Left ventricle myocardium superior (tissue), 1 donor: ENCODE measurements at regions not wholly inside any gene's neighbourhood (a gene's known extent, or its start where the extent isn't known, plus 50 kb on each side); places are given as distances from the start of the nearest gene placed in this dataset.
A peak's percentile ranks its signal among the peaks of the same experiment; 100 is the strongest.
"Not testable (repeated sequence)": the region's sequence is repeated elsewhere in the genome, so short reads cannot be mapped to it uniquely, and the experiment has no call there.

Experiments
- ATAC-seq: fragments of 200-7000 bp; cut with Tn5 transposase; one replicate; pipeline ENCODE4 v1.9.1; 2020; ENCODE audit warnings: mild to moderate bottlenecking, moderate library complexity
- DNase-seq: peaks from one replicate; pipeline ENCODE4 v3.0.0-alpha.2; 2020
- intact Hi-C: fragments of 100-400 bp; cut with micrococcal nuclease; formaldehyde crosslinking; loops from one replicate; pipeline ENCODE4 v1.11.0; 2022
- donor health status: DM: no; HTN: yes; CAD: no; lungs with severe emphysema.

- intact Hi-C loops: no loop called here
- DNase-seq (no peak), ATAC-seq (no peak)
Observed at GRCh38 chr3:3693593-3693992, 105.6 kb upstream of the LRRN1 start.

- no peak for ATAC-seq
- intact Hi-C loops: no loop called here
- DNase-seq: no peak
Observed at GRCh38 chr3:3689601-3690375, 109.4 kb upstream of the LRRN1 start.

- no peak for ATAC-seq
- DNase-seq: no peak
- intact Hi-C loops: no loop called here
Observed at GRCh38 chr3:3686907-3687648, 112.2 kb upstream of the LRRN1 start.

GRCh38 chr3:3685721-3686120 is 113.5 kb upstream of the LRRN1 start:
- ATAC-seq: no peak
- intact Hi-C loops: no loop called here

GRCh38 chr3:3683261-3683660 is 116.0 kb upstream of the LRRN1 start:
- intact Hi-C loops: no loop called here
- no peak for ATAC-seq

More at GRCh38 chr3:3685721-3686120, 113.5 kb upstream of the LRRN1 start:
- DNase-seq: no peak

GRCh38 chr3:3675801-3676200 is 123.4 kb upstream of the LRRN1 start:
- ATAC-seq (peak; percentile 93), DNase-seq (no peak)
- intact Hi-C loops: no loop called here

More at GRCh38 chr3:3683261-3683660, 116.0 kb upstream of the LRRN1 start:
- DNase-seq: no peak

GRCh38 chr3:3675186-3675585 is 124.0 kb upstream of the LRRN1 start:
- ATAC-seq (no peak), DNase-seq (no peak)
- intact Hi-C loops: no loop called here

GRCh38 chr3:3666664-3667063 is 132.6 kb upstream of the LRRN1 start:
- intact Hi-C loops: no loop called here
- DNase-seq (no peak), ATAC-seq (no peak)

- peak; percentile 76 for DNase-seq
- ATAC-seq: peak; percentile 88
- intact Hi-C loops: no loop called here
Observed at GRCh38 chr3:3665961-3666640, 133.1 kb upstream of the LRRN1 start.

- no peak for ATAC-seq
- intact Hi-C loops: no loop called here
Observed at GRCh38 chr3:3665546-3665945, 133.7 kb upstream of the LRRN1 start.

GRCh38 chr3:3664935-3665334 is 134.3 kb upstream of the LRRN1 start:
- intact Hi-C loops: no loop called here
- no peak for DNase-seq
- ATAC-seq: no peak

More at GRCh38 chr3:3665546-3665945, 133.7 kb upstream of the LRRN1 start:
- no peak for DNase-seq

- intact Hi-C loops: no loop called here
- ATAC-seq (no peak), DNase-seq (no peak)
Observed at GRCh38 chr3:3662610-3663009, 136.6 kb upstream of the LRRN1 start.

GRCh38 chr3:3654916-3655315 is 144.3 kb upstream of the LRRN1 start:
- ATAC-seq (no peak), DNase-seq (no peak)
- intact Hi-C loops: no loop called here

- ATAC-seq (no peak), DNase-seq (no peak)
- intact Hi-C loops: no loop called here
Observed at GRCh38 chr3:3648988-3649679, 150.1 kb upstream of the LRRN1 start.

- DNase-seq (no peak), ATAC-seq (no peak)
- intact Hi-C loops: no loop called here
Observed at GRCh38 chr3:3646934-3647333, 152.3 kb upstream of the LRRN1 start.

- ATAC-seq, DNase-seq, intact Hi-C loops: not testable (repeated sequence)
Observed at GRCh38 chr3:3646103-3646844, 153.0 kb upstream of the LRRN1 start.

- intact Hi-C loops: no loop called here
- ATAC-seq: no peak
- DNase-seq: no peak
Observed at GRCh38 chr3:3641877-3642455, 157.3 kb upstream of the LRRN1 start.

GRCh38 chr3:3639078-3639477 is 160.2 kb upstream of the LRRN1 start:
- intact Hi-C loops: no loop called here
- no peak for ATAC-seq
- no peak for DNase-seq

- no peak for ATAC-seq
- DNase-seq: no peak
- intact Hi-C loops: no loop called here
Observed at GRCh38 chr3:3636815-3637214, 162.4 kb upstream of the LRRN1 start.
